Upper lobe of left lung (tissue), 6 donors: ENCODE measurements at regions not wholly inside any gene's neighbourhood (a gene's known extent, or its start where the extent isn't known, plus 50 kb on each side); places are given as distances from the start of the nearest gene placed in this dataset.

Experiments
- ATAC-seq, 2 donors: fragments of 200-7000 bp; cut with Tn5 transposase; one replicate each; pipeline ENCODE4 v1.9.1; 2022; ENCODE audit warnings: mild to moderate bottlenecking in 2 of 2, moderate library complexity in 2 of 2; ENCODE audit not compliant: low FRiP score in 2 of 2
- DNase-seq, 2 donors: peaks; one replicate each; pipeline ENCODE4 v3.0.0-alpha.2; 2019 to 2020
- H3K27ac ChIP-seq, 4 donors: fragments of 200-600 bp; sonication (generic); one replicate each; pipeline ENCODE4 v1.5.1; 2016 to 2019
- H3K27me3 ChIP-seq, 4 donors: fragments of 200-600 bp; sonication (generic); one replicate each; pipeline ENCODE4 v1.5.1; 2017 to 2019
- H3K36me3 ChIP-seq, 4 donors: fragments of 200-600 bp; sonication (generic); one replicate each; pipeline ENCODE4 v1.5.1; 2016 to 2019
- H3K4me1 ChIP-seq, 4 donors: fragments of 200-600 bp; sonication (generic); one replicate each; pipeline ENCODE4 v1.5.1; 2018 to 2019
- H3K4me3 ChIP-seq, 4 donors: fragments of 200-600 bp; sonication (generic); one replicate each; pipeline ENCODE4 v1.5.1; 2017 to 2019; ENCODE audit warnings: mild to moderate bottlenecking in 2 of 4, moderate library complexity in 1 of 4
- H3K9me3 ChIP-seq, 4 donors: fragments of 200-600 bp; sonication (generic); one replicate each; pipeline ENCODE4 v1.5.1; 2018 to 2019
- EP300 ChIP-seq, 4 donors: sonication (generic); formaldehyde crosslinking; IDR thresholded peaks; one replicate each; pipeline ENCODE4 v1.5.1; 2017; ENCODE audit warnings: antibody characterized with exemption in 4 of 4, control low read depth in 2 of 4
- POLR2A ChIP-seq, 4 donors: fragments of 450-650 bp; IDR thresholded peaks; one replicate each; pipeline ENCODE4 v1.5.1; 2016 to 2017; ENCODE audit warnings: antibody characterized with exemption in 4 of 4, mild to moderate bottlenecking in 2 of 4
- POLR2AphosphoS5 ChIP-seq, 2 donors: sonication (generic); formaldehyde crosslinking; IDR thresholded peaks; one replicate each; pipeline ENCODE4 v1.5.1; 2017; ENCODE audit warnings: antibody characterized with exemption in 2 of 2
- WGBS, 2 donors: methylation state at CpG; one replicate each; pipeline ENCODE4 v1.1.5; 2017 to 2018; 5-methylcytosine and 5-hydroxymethylcytosine counted together
- TF ChIP-seq, protein P1 (sequence below), 6 experiments: fragments of 450-650 bp in 4 of 6; fragments of 200-600 bp in 2 of 6; sonication (generic) in 2 of 6; IDR thresholded peaks; one replicate each; pipeline ENCODE4 v1.5.1; 2016 to 2019; ENCODE audit warnings: antibody characterized with exemption in 6 of 6
- donor health status: DM: no; HTN: no; CAD: no; lungs with moderate emphysema.
- donor health status: DM: no; HTN: yes; CAD: no; lungs with severe emphysema.

DNA sequence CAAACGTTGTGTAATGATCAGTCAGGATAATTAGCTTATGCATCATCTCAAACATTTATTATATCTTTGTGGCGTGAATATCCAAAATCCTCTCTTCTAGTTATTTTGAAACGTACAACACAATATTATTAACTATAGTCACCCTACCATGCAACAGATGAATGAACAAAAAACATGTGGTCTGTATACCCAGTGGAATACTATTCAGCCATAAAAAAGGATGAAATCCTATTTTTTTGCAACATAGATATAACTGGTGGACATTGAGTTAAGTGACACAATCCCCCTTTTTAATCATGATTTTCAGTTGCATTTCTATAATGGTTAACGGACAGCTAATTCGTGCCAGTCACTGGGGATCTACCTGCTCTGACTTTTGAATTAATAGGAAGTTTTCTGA is 145.6 kb downstream of the SOX1 start:
- Histone ChIP-seq H3K27me3 (no peaks in the 10 kb centered on the region), H3K4me1 (no peaks in the 10 kb centered on the region)
- WGBS, 2 donors, result 84 to 90% methylated on average over 5 of the region's 5 CpGs

DNA sequence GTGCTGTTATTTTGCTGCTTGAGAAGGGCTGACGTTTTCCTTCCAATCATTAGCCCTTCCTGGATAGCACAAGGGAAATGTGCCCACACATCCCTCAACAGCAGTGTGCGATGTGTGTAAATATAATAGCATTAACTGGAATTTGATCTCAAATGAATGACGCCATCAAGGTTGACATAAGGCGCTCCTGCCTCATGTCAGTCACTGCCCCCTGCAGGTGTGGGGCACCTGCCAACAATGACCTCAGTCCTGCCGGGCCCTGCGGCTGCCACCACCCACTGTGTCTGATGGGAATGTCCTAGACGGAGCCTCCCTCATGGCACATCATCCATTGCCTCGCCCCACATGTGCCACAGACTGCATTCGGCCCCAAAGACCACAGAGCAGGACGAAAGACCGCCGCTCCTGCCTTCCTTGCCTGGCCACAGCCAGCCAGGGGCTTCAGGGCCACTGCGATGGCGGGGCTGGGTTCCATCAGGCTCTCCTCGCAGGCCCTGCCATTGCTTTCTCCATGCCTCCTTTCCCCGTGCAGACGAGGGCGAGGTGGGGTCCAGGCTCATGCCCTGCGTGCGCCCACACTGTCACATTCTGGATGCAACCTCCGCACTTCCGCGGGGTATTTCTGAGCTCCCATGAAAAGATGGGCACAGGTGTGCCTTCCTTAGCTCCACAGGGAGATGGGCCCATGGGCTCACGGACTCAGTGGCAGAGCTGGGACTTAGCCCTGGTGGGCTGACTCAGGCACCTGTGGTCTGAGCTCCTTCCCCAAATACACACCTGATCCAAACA is 146.7 kb downstream of the SOX1 start:
- Histone ChIP-seq H3K36me3 (no peaks in the 10 kb centered on the region), H3K27ac (no peak overlapping the region), H3K27me3 (no peaks in the 10 kb centered on the region), H3K4me1 (no peaks in the 10 kb centered on the region), H3K4me3 (no peak overlapping the region), H3K9me3 (no peaks in the 10 kb centered on the region)
- TF ChIP-seq EP300 (IDR thresholded peaks at IDR 0.05) (peak in 1 of 4 donors; percentile 65), POLR2A (IDR thresholded peaks at IDR 0.05) (no peak), POLR2AphosphoS5 (IDR thresholded peaks at IDR 0.05) (no peak)
- TF ChIP-seq, protein P1, sequence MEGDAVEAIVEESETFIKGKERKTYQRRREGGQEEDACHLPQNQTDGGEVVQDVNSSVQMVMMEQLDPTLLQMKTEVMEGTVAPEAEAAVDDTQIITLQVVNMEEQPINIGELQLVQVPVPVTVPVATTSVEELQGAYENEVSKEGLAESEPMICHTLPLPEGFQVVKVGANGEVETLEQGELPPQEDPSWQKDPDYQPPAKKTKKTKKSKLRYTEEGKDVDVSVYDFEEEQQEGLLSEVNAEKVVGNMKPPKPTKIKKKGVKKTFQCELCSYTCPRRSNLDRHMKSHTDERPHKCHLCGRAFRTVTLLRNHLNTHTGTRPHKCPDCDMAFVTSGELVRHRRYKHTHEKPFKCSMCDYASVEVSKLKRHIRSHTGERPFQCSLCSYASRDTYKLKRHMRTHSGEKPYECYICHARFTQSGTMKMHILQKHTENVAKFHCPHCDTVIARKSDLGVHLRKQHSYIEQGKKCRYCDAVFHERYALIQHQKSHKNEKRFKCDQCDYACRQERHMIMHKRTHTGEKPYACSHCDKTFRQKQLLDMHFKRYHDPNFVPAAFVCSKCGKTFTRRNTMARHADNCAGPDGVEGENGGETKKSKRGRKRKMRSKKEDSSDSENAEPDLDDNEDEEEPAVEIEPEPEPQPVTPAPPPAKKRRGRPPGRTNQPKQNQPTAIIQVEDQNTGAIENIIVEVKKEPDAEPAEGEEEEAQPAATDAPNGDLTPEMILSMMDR (IDR thresholded peaks at IDR 0.05), result peak in 1 of 6 experiments; percentile 12
- ATAC-seq, result peak; percentile 32 to 79
- WGBS, 2 donors, result 80 to 84% methylated on average over 11 to 24 of the region's 24 CpGs
- peak; percentile 68 to 82 for DNase-seq

More for the DNA sequence above, 145.6 kb downstream of the SOX1 start:
- DNase-seq, result no peak
- no peak for ATAC-seq
- Histone ChIP-seq H3K4me3 (no peak overlapping the region), H3K27ac (no peak overlapping the region), H3K36me3 (no peaks in the 10 kb centered on the region), H3K9me3 (no peaks in the 10 kb centered on the region)
- TF ChIP-seq POLR2A (IDR thresholded peaks at IDR 0.05), result no peak
- TF ChIP-seq EP300 (IDR thresholded peaks at IDR 0.05), result no peak

DNA sequence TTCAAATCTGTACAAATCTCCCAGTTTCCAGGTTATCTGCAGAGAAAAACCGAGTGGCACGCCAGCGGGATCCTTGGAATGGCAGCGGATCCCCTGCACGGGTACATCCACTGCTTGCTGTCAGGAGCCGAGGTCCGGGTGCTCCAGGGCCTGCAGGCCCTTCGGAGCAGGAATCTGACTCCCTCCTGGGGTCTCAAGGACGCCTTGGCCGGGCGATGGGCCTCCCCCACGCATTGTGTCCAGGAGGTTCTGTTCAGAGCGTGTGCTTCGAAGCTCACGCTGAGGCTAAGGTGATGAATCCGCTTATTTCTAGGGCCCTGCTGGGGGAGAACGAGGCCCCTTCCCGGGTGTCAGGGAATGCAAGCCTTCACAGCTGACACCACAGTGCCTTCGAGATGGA is 148.9 kb downstream of the SOX1 start:
- WGBS, 2 donors, result 72 to 80% methylated on average over 15 to 19 of the region's 19 CpGs
- Histone ChIP-seq H3K36me3 (no peaks in the 10 kb centered on the region), H3K4me3 (no peak overlapping the region), H3K27ac (no peak overlapping the region), H3K4me1 (no peaks in the 10 kb centered on the region), H3K9me3 (no peaks in the 10 kb centered on the region), H3K27me3 (no peaks in the 10 kb centered on the region)
- DNase-seq, result peak in 1 of 2 donors; percentile 62
- TF ChIP-seq EP300 (IDR thresholded peaks at IDR 0.05) (no peak), POLR2AphosphoS5 (IDR thresholded peaks at IDR 0.05) (no peak), POLR2A (IDR thresholded peaks at IDR 0.05) (no peak)
- TF ChIP-seq, protein P1 (IDR thresholded peaks at IDR 0.05), result no peak
- no peak for ATAC-seq

DNA sequence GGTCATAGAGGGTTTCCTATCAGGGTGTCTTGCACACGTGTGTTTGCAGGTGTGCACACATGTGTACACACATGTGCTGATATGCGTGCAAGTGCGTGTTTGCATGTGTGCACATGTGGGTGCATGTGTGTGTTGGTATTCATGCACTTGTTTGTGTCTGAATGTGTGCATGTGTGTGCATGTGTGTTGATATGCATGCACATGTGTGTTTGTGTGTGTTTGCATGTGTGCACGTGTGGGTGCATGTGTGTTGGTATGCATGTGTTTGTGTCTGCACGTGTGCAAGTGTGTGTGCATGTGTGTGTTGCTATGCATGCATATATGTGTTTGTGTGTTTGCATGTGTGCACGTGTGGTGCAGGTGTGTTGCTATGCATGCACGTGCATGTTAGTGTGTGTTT is 150.5 kb downstream of the SOX1 start:
- Histone ChIP-seq H3K4me1 (no peaks in the 10 kb centered on the region), H3K27ac (no peak overlapping the region), H3K4me3 (no peak overlapping the region), H3K36me3 (no peaks in the 10 kb centered on the region), H3K9me3 (no peaks in the 10 kb centered on the region), H3K27me3 (no peaks in the 10 kb centered on the region)
- ATAC-seq, result no peak
- TF ChIP-seq POLR2AphosphoS5 (IDR thresholded peaks at IDR 0.05) (no peak), POLR2A (IDR thresholded peaks at IDR 0.05) (no peak), EP300 (IDR thresholded peaks at IDR 0.05) (no peak)
- TF ChIP-seq, protein P1 (IDR thresholded peaks at IDR 0.05), result no peak
- WGBS, 2 donors, result 84 to 90% methylated on average over 7 of the region's 7 CpGs
- no peak for DNase-seq

DNA sequence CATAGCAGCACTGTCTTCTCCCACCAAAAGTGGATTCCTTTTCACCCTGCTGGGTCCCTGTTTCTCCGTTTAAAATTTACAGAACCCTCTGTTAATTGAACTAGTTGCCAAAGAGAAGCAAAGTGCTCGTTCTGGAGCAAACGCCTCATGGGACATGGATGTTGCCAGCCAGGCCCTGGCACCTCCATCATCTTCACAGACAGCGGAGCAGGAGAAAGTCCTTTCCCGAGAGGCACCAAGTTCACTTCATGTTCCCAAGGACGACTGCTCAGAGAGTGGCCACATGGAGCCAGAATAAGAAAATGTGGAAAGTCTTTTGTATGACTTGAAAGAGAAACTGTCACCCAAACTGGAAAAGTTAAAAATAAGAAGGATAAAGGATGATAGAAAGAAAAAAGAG is 151.5 kb downstream of the SOX1 start:
- Histone ChIP-seq H3K27me3 (no peaks in the 10 kb centered on the region), H3K36me3 (no peaks in the 10 kb centered on the region), H3K27ac (no peak overlapping the region), H3K9me3 (no peaks in the 10 kb centered on the region), H3K4me1 (no peaks in the 10 kb centered on the region), H3K4me3 (no peak overlapping the region)
- WGBS, 2 donors, result 68 to 70% methylated on average over 6 of the region's 6 CpGs
- TF ChIP-seq POLR2AphosphoS5 (IDR thresholded peaks at IDR 0.05), result no peak
- TF ChIP-seq EP300 (IDR thresholded peaks at IDR 0.05), result no peak
- TF ChIP-seq, protein P1 (IDR thresholded peaks at IDR 0.05), result no peak
- no peak for TF ChIP-seq POLR2A (IDR thresholded peaks at IDR 0.05)
- DNase-seq, result no peak
- no peak for ATAC-seq
